Mammary epithelial cell (primary cell): ENCODE measurements at regions not wholly inside any gene's neighbourhood (a gene's known extent, or its start where the extent isn't known, plus 50 kb on each side); places are given as distances from the start of the nearest gene placed in this dataset.

Experiments
- CTCF ChIP-seq, 2 donors: IDR thresholded peaks in 1 of 2; conservative IDR thresholded peaks in 1 of 2; 2 replicates each; pipeline ENCODE4 v1.5.1; 2011 to 2012; ENCODE audit warnings: inconsistent platforms in 2 of 2, low read length in 2 of 2, mild to moderate bottlenecking in 2 of 2, control low read depth in 1 of 2, low read depth in 1 of 2; ENCODE audit not compliant: insufficient read depth in 1 of 2; ENCODE audit errors: extremely low read depth in 1 of 2
- EZH2 ChIP-seq: IDR thresholded peaks from 2 replicates; pipeline ENCODE4 v1.6.1; 2012; ENCODE audit warnings: low read length, inconsistent platforms, borderline replicate concordance

GRCh38 chr20:20778676-20779075 is 66.2 kb upstream of the RALGAPA2 start:
- TF ChIP-seq CTCF (conservative IDR thresholded peaks at IDR 0.05 in 1 of 2, IDR thresholded peaks at IDR 0.05 in 1 of 2; ENCODE audit: extremely low read depth in 1 of 2, insufficient read depth in 1 of 2, low read depth in 1 of 2, low read length in 2 of 2), result no peak
- TF ChIP-seq EZH2, result no peak
